SK-N-SH treated with all-trans-retinoic acid at 6 μM for 48 hours (cell line): ENCODE measurements at regions not wholly inside any gene's neighbourhood (a gene's known extent, or its start where the extent isn't known, plus 50 kb on each side); places are given as distances from the start of the nearest gene placed in this dataset.
A peak's percentile ranks its signal among the peaks of the same experiment; 100 is the strongest.

Source experiments
- ATAC-seq: fragments of 200-7000 bp; cut with Tn5 transposase; 3 replicates; pipeline ENCODE4 v1.9.1; 2020; ENCODE audit warnings: mild to moderate bottlenecking, moderate library complexity
- ARNTL ChIP-seq: fragments of 450-650 bp; formaldehyde crosslinking; IDR thresholded peaks from 2 replicates; pipeline ENCODE4 v1.5.0; 2020; ENCODE audit warnings: low read depth, mild to moderate bottlenecking, moderate library complexity, borderline replicate concordance
- CSDC2 ChIP-seq: fragments of 250-450 bp; sonication (Bioruptor Pico); IDR thresholded peaks from 2 replicates; pipeline ENCODE4 v1.5.0; 2020; ENCODE audit warnings: mild to moderate bottlenecking, moderate library complexity
- ESRRG ChIP-seq: fragments of 250-450 bp; sonication (Bioruptor Pico); IDR thresholded peaks from 2 replicates; pipeline ENCODE4 v1.6.1; 2021; ENCODE audit warnings: mild to moderate bottlenecking
- GLIS3 ChIP-seq: fragments of 250-450 bp; sonication (Bioruptor Pico); IDR thresholded peaks from 2 replicates; pipeline ENCODE4 v1.5.0; 2020; ENCODE audit warnings: mild to moderate bottlenecking, moderate library complexity
- PPARA ChIP-seq: fragments of 250-450 bp; sonication (Bioruptor Pico); IDR thresholded peaks from 2 replicates; pipeline ENCODE4 v1.5.0; 2020; ENCODE audit warnings: mild to moderate bottlenecking, borderline replicate concordance
- RARB ChIP-seq: fragments of 250-450 bp; sonication (Bioruptor Pico); IDR thresholded peaks from 2 replicates; pipeline ENCODE4 v1.8.0; 2021; ENCODE audit warnings: mild to moderate bottlenecking, moderate library complexity
- SNAI2 ChIP-seq: fragments of 250-450 bp; sonication (Bioruptor Pico); IDR thresholded peaks from 2 replicates; pipeline ENCODE4 v1.5.0; 2020; ENCODE audit warnings: mild to moderate bottlenecking, moderate library complexity
- TCF4 ChIP-seq: fragments of 250-450 bp; sonication (Bioruptor Pico); IDR thresholded peaks from 2 replicates; pipeline ENCODE4 v1.8.0; 2021; ENCODE audit warnings: mild to moderate bottlenecking, moderate library complexity, borderline replicate concordance
- TOX ChIP-seq: fragments of 250-450 bp; sonication (Bioruptor Pico); IDR thresholded peaks from 2 replicates; pipeline ENCODE4 v1.8.0; 2021; ENCODE audit warnings: mild to moderate bottlenecking, moderate library complexity, borderline replicate concordance
- ZC3H10 ChIP-seq: fragments of 250-450 bp; sonication (Bioruptor Pico); IDR thresholded peaks from 2 replicates; pipeline ENCODE4 v1.5.1; 2021; ENCODE audit warnings: mild to moderate bottlenecking, moderate library complexity
- ZFP3 ChIP-seq: fragments of 250-450 bp; sonication (Bioruptor Pico); IDR thresholded peaks from 2 replicates; pipeline ENCODE4 v1.5.0; 2020; ENCODE audit warnings: mild to moderate bottlenecking, moderate library complexity
- ZFP30 ChIP-seq: fragments of 450-650 bp; formaldehyde crosslinking; IDR thresholded peaks from 2 replicates; pipeline ENCODE4 v1.5.0; 2022; ENCODE audit warnings: mild to moderate bottlenecking, moderate library complexity
- ZNF565 ChIP-seq: fragments of 450-650 bp; formaldehyde crosslinking; conservative IDR thresholded peaks from 2 replicates; pipeline ENCODE4 v1.5.0; 2020; ENCODE audit warnings: low read depth, mild to moderate bottlenecking, moderate library complexity
- ZNF70 ChIP-seq: fragments of 450-650 bp; formaldehyde crosslinking; IDR thresholded peaks from 2 replicates; pipeline ENCODE4 v1.5.0; 2020; ENCODE audit warnings: mild to moderate bottlenecking, moderate library complexity
- ZNF8 ChIP-seq: fragments of 450-650 bp; formaldehyde crosslinking; IDR thresholded peaks from 2 replicates; pipeline ENCODE4 v1.5.0; 2020; ENCODE audit warnings: mild to moderate bottlenecking, moderate library complexity
- TF ChIP-seq, protein P1 (sequence below): fragments of 250-450 bp; sonication (Bioruptor Pico); IDR thresholded peaks from 2 replicates; pipeline ENCODE4 v1.5.1; 2020; ENCODE audit warnings: low read depth, mild to moderate bottlenecking, moderate library complexity
- TF ChIP-seq, protein P2 (sequence below): fragments of 250-450 bp; sonication (Bioruptor Pico); IDR thresholded peaks from 2 replicates; pipeline ENCODE4 v1.5.1; 2021; ENCODE audit warnings: mild to moderate bottlenecking, moderate library complexity
- TF ChIP-seq, protein P3 (sequence below): fragments of 250-450 bp; sonication (Bioruptor Pico); IDR thresholded peaks from 2 replicates; pipeline ENCODE4 v1.8.0; 2020; ENCODE audit warnings: mild to moderate bottlenecking, moderate library complexity, borderline replicate concordance
- TF ChIP-seq, protein P4 (sequence below): fragments of 250-450 bp; sonication (Bioruptor Pico); IDR thresholded peaks from 2 replicates; pipeline ENCODE4 v1.5.0; 2020; ENCODE audit warnings: mild to moderate bottlenecking, moderate library complexity
- TF ChIP-seq, protein P5 (sequence below): fragments of 250-450 bp; sonication (Bioruptor Pico); IDR thresholded peaks from 2 replicates; pipeline ENCODE4 v1.8.0; 2021; ENCODE audit warnings: low read depth, mild to moderate bottlenecking, moderate library complexity, borderline replicate concordance

DNA sequence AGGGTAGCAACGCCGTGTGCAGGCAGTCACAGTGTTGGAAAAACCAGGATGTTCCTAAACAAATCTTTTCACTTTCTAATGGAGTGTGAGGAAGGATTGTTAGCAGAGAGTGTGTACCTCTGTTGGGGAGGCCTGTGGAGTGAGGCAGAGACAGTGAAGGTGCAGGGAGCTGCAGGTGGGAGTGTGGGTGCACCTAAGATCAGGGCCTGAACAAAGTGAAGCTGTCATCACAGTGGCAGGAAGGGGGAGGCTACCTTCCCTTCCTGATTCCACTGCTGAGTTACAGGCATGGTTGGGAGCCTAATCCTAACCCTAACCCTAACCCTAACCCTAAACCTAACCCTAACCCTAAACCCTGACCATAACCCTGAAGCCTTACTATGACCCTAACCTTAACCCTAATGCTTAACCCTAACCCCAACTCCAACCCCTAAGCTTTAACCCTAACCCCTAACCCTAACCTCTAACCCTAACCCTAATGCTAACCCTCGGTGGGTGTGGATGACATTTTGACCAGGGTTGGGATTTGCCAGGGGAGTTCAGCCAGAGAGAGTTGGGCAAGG, 158.8 kb upstream of the KLF6 start:
- ATAC-seq = no peak; the same call in 2 of the 3 replicates
- TF ChIP-seq CSDC2 (no peak), ZC3H10 (no peak), RARB (CRISPR knock-in tag) (no peak), GLIS3 (no peak)

DNA sequence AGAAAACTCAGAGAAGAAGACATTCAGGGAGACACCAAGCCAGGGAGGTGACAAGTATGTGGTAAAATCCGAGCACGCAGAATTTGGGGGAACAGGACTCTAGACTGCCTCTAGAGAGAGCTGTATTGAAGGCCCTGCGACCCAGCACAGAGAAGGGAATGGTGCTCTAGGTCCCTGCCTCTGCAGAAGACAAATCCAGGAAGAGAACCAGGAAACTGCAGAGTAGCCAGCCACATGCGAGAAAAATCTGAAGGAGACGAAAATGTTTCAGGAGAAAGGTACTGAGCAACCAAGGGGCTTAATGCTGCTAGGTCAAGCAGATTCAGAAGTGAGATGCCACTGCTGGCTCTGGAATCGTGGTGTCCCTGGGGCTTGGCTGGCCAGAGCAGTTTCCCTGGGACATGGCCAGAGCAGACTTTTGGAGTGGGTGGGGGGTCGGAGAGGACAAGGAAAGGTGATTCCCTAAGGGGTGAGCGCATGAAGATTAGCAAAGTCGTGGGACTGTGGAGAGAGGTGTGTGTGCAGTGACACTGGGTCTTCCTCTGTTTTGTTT, 158.0 kb upstream of the KLF6 start:
- TF ChIP-seq RARB (CRISPR knock-in tag) (no peak), ZNF565 (CRISPR knock-in tag) (no peak), ESRRG (no peak), TCF4 (CRISPR knock-in tag) (no peak), ZNF70 (CRISPR knock-in tag) (no peak), TOX (CRISPR knock-in tag) (no peak), PPARA (CRISPR knock-in tag) (no peak), ZNF8 (CRISPR knock-in tag) (no peak), ZFP3 (no peak), ZFP30 (no peak), ARNTL (no peak), GLIS3 (no peak), ZC3H10 (no peak), SNAI2 (CRISPR knock-in tag) (no peak)
- TF ChIP-seq, protein P1, sequence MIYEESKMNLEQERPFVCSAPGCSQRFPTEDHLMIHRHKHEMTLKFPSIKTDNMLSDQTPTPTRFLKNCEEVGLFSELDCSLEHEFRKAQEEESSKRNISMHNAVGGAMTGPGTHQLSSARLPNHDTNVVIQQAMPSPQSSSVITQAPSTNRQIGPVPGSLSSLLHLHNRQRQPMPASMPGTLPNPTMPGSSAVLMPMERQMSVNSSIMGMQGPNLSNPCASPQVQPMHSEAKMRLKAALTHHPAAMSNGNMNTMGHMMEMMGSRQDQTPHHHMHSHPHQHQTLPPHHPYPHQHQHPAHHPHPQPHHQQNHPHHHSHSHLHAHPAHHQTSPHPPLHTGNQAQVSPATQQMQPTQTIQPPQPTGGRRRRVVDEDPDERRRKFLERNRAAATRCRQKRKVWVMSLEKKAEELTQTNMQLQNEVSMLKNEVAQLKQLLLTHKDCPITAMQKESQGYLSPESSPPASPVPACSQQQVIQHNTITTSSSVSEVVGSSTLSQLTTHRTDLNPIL (CRISPR knock-in tag) = no peak
- TF ChIP-seq, protein P2, sequence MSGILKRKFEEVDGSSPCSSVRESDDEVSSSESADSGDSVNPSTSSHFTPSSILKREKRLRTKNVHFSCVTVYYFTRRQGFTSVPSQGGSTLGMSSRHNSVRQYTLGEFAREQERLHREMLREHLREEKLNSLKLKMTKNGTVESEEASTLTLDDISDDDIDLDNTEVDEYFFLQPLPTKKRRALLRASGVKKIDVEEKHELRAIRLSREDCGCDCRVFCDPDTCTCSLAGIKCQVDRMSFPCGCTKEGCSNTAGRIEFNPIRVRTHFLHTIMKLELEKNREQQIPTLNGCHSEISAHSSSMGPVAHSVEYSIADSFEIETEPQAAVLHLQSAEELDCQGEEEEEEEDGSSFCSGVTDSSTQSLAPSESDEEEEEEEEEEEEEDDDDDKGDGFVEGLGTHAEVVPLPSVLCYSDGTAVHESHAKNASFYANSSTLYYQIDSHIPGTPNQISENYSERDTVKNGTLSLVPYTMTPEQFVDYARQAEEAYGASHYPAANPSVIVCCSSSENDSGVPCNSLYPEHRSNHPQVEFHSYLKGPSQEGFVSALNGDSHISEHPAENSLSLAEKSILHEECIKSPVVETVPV (CRISPR knock-in tag) = no peak
- TF ChIP-seq, protein P3, sequence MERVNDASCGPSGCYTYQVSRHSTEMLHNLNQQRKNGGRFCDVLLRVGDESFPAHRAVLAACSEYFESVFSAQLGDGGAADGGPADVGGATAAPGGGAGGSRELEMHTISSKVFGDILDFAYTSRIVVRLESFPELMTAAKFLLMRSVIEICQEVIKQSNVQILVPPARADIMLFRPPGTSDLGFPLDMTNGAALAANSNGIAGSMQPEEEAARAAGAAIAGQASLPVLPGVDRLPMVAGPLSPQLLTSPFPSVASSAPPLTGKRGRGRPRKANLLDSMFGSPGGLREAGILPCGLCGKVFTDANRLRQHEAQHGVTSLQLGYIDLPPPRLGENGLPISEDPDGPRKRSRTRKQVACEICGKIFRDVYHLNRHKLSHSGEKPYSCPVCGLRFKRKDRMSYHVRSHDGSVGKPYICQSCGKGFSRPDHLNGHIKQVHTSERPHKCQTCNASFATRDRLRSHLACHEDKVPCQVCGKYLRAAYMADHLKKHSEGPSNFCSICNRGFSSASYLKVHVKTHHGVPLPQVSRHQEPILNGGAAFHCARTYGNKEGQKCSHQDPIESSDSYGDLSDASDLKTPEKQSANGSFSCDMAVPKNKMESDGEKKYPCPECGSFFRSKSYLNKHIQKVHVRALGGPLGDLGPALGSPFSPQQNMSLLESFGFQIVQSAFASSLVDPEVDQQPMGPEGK = no peak
- TF ChIP-seq, protein P4, sequence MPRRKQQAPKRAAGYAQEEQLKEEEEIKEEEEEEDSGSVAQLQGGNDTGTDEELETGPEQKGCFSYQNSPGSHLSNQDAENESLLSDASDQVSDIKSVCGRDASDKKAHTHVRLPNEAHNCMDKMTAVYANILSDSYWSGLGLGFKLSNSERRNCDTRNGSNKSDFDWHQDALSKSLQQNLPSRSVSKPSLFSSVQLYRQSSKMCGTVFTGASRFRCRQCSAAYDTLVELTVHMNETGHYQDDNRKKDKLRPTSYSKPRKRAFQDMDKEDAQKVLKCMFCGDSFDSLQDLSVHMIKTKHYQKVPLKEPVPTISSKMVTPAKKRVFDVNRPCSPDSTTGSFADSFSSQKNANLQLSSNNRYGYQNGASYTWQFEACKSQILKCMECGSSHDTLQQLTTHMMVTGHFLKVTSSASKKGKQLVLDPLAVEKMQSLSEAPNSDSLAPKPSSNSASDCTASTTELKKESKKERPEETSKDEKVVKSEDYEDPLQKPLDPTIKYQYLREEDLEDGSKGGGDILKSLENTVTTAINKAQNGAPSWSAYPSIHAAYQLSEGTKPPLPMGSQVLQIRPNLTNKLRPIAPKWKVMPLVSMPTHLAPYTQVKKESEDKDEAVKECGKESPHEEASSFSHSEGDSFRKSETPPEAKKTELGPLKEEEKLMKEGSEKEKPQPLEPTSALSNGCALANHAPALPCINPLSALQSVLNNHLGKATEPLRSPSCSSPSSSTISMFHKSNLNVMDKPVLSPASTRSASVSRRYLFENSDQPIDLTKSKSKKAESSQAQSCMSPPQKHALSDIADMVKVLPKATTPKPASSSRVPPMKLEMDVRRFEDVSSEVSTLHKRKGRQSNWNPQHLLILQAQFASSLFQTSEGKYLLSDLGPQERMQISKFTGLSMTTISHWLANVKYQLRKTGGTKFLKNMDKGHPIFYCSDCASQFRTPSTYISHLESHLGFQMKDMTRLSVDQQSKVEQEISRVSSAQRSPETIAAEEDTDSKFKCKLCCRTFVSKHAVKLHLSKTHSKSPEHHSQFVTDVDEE (CRISPR knock-in tag) = no peak
- peak; percentile 70 for ATAC-seq

DNA sequence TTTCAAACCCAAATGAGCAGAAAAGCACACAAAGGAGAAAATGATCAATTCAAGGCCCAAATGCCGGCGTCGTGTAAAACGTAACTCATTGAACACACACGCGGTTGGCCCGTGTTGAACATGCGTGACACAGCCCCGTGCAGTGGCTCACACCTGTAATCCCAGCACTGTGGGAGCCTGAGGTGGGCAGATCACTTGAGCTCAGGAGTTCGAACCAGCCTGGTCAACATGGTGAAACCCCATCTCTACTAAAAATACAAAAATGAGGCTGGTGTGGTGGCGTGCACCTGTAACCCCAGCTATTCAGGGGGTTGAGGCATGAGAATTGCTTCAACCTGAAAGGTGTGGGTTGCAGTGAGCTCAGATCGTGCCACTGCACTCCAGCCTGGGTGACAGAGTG, 156.7 kb upstream of the KLF6 start:
- no peak for ATAC-seq
- TF ChIP-seq CSDC2 = no peak
- TF ChIP-seq TCF4 (CRISPR knock-in tag) = no peak
- TF ChIP-seq ZFP30 = no peak
- no peak for TF ChIP-seq ZC3H10
- TF ChIP-seq, protein P5, sequence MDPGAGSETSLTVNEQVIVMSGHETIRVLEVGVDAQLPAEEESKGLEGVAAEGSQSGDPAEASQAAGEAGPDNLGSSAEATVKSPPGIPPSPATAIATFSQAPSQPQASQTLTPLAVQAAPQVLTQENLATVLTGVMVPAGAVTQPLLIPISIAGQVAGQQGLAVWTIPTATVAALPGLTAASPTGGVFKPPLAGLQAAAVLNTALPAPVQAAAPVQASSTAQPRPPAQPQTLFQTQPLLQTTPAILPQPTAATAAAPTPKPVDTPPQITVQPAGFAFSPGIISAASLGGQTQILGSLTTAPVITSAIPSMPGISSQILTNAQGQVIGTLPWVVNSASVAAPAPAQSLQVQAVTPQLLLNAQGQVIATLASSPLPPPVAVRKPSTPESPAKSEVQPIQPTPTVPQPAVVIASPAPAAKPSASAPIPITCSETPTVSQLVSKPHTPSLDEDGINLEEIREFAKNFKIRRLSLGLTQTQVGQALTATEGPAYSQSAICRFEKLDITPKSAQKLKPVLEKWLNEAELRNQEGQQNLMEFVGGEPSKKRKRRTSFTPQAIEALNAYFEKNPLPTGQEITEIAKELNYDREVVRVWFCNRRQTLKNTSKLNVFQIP (CRISPR knock-in tag) = no peak
- no peak for TF ChIP-seq ZFP3
- TF ChIP-seq, protein P1 (CRISPR knock-in tag) = no peak
- TF ChIP-seq, protein P4 (CRISPR knock-in tag) = no peak
- TF ChIP-seq GLIS3 = no peak
- TF ChIP-seq, protein P3 = no peak
- no peak for TF ChIP-seq PPARA (CRISPR knock-in tag)
- TF ChIP-seq, all 23 proteins: peak for 0
